ENCODE measurements at regions not wholly inside any gene's neighbourhood (a gene's known extent, or its start where the extent isn't known, plus 50 kb on each side); places are given as distances from the start of the nearest gene placed in this dataset.
A peak's percentile ranks its signal among the peaks of the same experiment; 100 is the strongest.

GRCh38 chr1:219710529-219711194 lies 97.8 kb upstream of the ZC3H11B start:
- Histone ChIP-seq H3K36me3 (replicated peaks in 1 of 2; ENCODE audit: control insufficient read depth in 1 of 2, insufficient read depth in 2 of 2, low read length in 1 of 2) (no peaks in the 10 kb centered on the region), H2AFZ (ENCODE audit: low read depth) (0 out of 2 replicates have a peak overlapping the region, but pooled peaks have one; percentile 20), H3K4me2 (peak overlapping the region; percentile 49; the same call in 1 of the 2 replicates), H3K79me2 (ENCODE audit: insufficient read depth) (no peaks in the 10 kb centered on the region), H3K9ac (peak overlapping the region; percentile 24; the same call in 1 of the 2 replicates), H3K4me1 (ENCODE audit: control insufficient read depth in 1 of 2, insufficient read depth in 2 of 2, low read depth in 1 of 2, low read length in 1 of 2) (peaks cover 0 to 5% of the 10 kb centered on the region in 2 experiments; a peak in 2 of 4 replicates), H3K27me3 (ENCODE audit: insufficient read depth) (no peaks in the 10 kb centered on the region), H3K4me3 (ENCODE audit: low read depth in 2 of 2, low read length in 1 of 2) (no peak overlapping the region), H3K9me3 (no peaks in the 10 kb centered on the region), H3K9me2 (no peaks in the 10 kb centered on the region), H3F3A (replicated peaks; ENCODE audit: insufficient read depth) (peaks cover 9% of the 10 kb centered on the region), H4K20me1 (ENCODE audit: insufficient read depth) (no peaks in the 10 kb centered on the region), H3K27ac (ENCODE audit: low read depth in 2 of 2, low read length in 1 of 2) (peak overlapping the region in 1 of 2 experiments; percentile 85; a peak in 2 of 4 replicates)
- CTCF ChIA-PET, result no interaction called here
- POLR2A ChIA-PET, result no interaction called here
- no peak for DNase-seq
- WGBS (ENCODE audit: low lambda C conversion rate), result 57% methylated on average over 6 of the region's 6 CpGs
- TF ChIP-seq SIN3A (IDR thresholded peaks at IDR 0.05; ENCODE audit: borderline replicate concordance, low read depth, low read length) (no peak), POLR2AphosphoS5 (IDR thresholded peaks at IDR 0.05; ENCODE audit: low read depth, low read length) (no peak), MEF2A (IDR thresholded peaks at IDR 0.05; ENCODE audit: borderline replicate concordance, low read depth) (peak; percentile 54; the same call in 1 of the 2 replicates), USF1 (IDR thresholded peaks at IDR 0.05; ENCODE audit: borderline replicate concordance, low read depth) (peak; percentile 62; the same call in 1 of the 2 replicates), FOSL2 (IDR thresholded peaks at IDR 0.05; ENCODE audit: borderline replicate concordance, low read depth) (peak; percentile 79), ZBTB33 (IDR thresholded peaks at IDR 0.05; ENCODE audit: borderline replicate concordance, low read depth) (no peak), RFX5 (IDR thresholded peaks at IDR 0.05; ENCODE audit: low read length) (no peak), JUND (IDR thresholded peaks at IDR 0.05) (peak; percentile 77), EP300 (IDR thresholded peaks at IDR 0.05; ENCODE audit: borderline replicate concordance in 1 of 2, low read depth in 1 of 2, low read length in 1 of 2) (peak in 1 of 2 experiments; percentile 79; a peak in 2 of 4 replicates), ELF1 (IDR thresholded peaks at IDR 0.05) (no peak), TAF1 (IDR thresholded peaks at IDR 0.05; ENCODE audit: borderline replicate concordance, low read depth, low read length) (no peak), REST (IDR thresholded peaks at IDR 0.05; ENCODE audit: low read depth, low read length) (no peak), NRF1 (IDR thresholded peaks at IDR 0.05; ENCODE audit: low read depth, low read length) (no peak), RCOR1 (IDR thresholded peaks at IDR 0.05; ENCODE audit: low read length) (no peak), TEAD4 (IDR thresholded peaks at IDR 0.05; ENCODE audit: borderline replicate concordance, insufficient read depth) (peak; percentile 44), SMC3 (IDR thresholded peaks at IDR 0.05; ENCODE audit: low read depth, low read length) (no peak), FOXJ3 (CRISPR knock-in tag; IDR thresholded peaks at IDR 0.05) (no peak), NFIC (IDR thresholded peaks at IDR 0.05; ENCODE audit: borderline replicate concordance) (peak; percentile 65; the same call in 1 of the 2 replicates), MXI1 (IDR thresholded peaks at IDR 0.05; ENCODE audit: low read depth, low read length) (no peak), CHD2 (IDR thresholded peaks at IDR 0.05; ENCODE audit: low read length, partially characterized antibody) (no peak), FOXM1 (IDR thresholded peaks at IDR 0.05; ENCODE audit: low read depth) (peak; percentile 76; the same call in 1 of the 2 replicates), TCF12 (IDR thresholded peaks at IDR 0.05) (peak; percentile 88), GATA2 (CRISPR knock-in tag; IDR thresholded peaks at IDR 0.05) (no peak)
- TF ChIP-seq, protein P1, sequence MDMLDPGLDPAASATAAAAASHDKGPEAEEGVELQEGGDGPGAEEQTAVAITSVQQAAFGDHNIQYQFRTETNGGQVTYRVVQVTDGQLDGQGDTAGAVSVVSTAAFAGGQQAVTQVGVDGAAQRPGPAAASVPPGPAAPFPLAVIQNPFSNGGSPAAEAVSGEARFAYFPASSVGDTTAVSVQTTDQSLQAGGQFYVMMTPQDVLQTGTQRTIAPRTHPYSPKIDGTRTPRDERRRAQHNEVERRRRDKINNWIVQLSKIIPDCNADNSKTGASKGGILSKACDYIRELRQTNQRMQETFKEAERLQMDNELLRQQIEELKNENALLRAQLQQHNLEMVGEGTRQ (IDR thresholded peaks at IDR 0.05; ENCODE audit: borderline replicate concordance, low read depth, low read length), result no peak
- TF ChIP-seq, protein P2, sequence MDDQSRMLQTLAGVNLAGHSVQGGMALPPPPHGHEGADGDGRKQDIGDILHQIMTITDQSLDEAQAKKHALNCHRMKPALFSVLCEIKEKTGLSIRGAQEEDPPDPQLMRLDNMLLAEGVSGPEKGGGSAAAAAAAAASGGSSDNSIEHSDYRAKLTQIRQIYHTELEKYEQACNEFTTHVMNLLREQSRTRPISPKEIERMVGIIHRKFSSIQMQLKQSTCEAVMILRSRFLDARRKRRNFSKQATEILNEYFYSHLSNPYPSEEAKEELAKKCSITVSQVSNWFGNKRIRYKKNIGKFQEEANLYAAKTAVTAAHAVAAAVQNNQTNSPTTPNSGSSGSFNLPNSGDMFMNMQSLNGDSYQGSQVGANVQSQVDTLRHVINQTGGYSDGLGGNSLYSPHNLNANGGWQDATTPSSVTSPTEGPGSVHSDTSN (IDR thresholded peaks at IDR 0.05), result no peak; the same call in none of the 2 replicates
- TF ChIP-seq, protein P3, sequence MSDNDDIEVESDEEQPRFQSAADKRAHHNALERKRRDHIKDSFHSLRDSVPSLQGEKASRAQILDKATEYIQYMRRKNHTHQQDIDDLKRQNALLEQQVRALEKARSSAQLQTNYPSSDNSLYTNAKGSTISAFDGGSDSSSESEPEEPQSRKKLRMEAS (IDR thresholded peaks at IDR 0.05; ENCODE audit: low read depth), result peak; percentile 15; the same call in 1 of the 2 replicates

Data from SK-N-SH (cell line).